HAP-1 (cell line): ENCODE measurements at regions not wholly inside any gene's neighbourhood (a gene's known extent, or its start where the extent isn't known, plus 50 kb on each side); places are given as distances from the start of the nearest gene placed in this dataset.
"Not testable (repeated sequence)": the region's sequence is repeated elsewhere in the genome, so short reads cannot be mapped to it uniquely, and the experiment has no call there.

Experiments used
- DNase-seq, 2 experiments: peaks; one replicate each; pipeline ENCODE4 v3.0.0-alpha.2; 2016 to 2020; ENCODE audit warnings: low spot score in 2 of 2
- H3K27me3 ChIP-seq: fragments of 250-450 bp; sonication (Bioruptor Pico); 2 replicates; pipeline ENCODE4 v1.5.1; 2020; ENCODE audit warnings: low read depth, mild to moderate bottlenecking, moderate library complexity
- H3K36me3 ChIP-seq: fragments of 250-450 bp; sonication (Bioruptor Pico); replicated peaks from 2 replicates; pipeline ENCODE4 v1.5.1; 2020; ENCODE audit warnings: mild to moderate bottlenecking
- H3K4me1 ChIP-seq: fragments of 250-450 bp; sonication (Bioruptor Pico); 2 replicates; pipeline ENCODE4 v1.5.1; 2020; ENCODE audit warnings: mild to moderate bottlenecking
- H3K4me3 ChIP-seq: fragments of 250-450 bp; sonication (Bioruptor Pico); 2 replicates; pipeline ENCODE4 v1.5.1; 2020; ENCODE audit warnings: mild to moderate bottlenecking, moderate library complexity
- H3K9me3 ChIP-seq: fragments of 250-450 bp; sonication (Bioruptor Pico); 2 replicates; pipeline ENCODE4 v1.5.1; 2020; ENCODE audit warnings: mild to moderate bottlenecking, moderate library complexity
- in situ Hi-C: fragments of 300-500 bp; cut with MboI; formaldehyde crosslinking; loops from 3 replicates; pipeline ENCODE4 v1.14.3; 2020; ENCODE audit warnings: low sequenced_read_pairs, inconsistent platforms, mixed read lengths

DNA sequence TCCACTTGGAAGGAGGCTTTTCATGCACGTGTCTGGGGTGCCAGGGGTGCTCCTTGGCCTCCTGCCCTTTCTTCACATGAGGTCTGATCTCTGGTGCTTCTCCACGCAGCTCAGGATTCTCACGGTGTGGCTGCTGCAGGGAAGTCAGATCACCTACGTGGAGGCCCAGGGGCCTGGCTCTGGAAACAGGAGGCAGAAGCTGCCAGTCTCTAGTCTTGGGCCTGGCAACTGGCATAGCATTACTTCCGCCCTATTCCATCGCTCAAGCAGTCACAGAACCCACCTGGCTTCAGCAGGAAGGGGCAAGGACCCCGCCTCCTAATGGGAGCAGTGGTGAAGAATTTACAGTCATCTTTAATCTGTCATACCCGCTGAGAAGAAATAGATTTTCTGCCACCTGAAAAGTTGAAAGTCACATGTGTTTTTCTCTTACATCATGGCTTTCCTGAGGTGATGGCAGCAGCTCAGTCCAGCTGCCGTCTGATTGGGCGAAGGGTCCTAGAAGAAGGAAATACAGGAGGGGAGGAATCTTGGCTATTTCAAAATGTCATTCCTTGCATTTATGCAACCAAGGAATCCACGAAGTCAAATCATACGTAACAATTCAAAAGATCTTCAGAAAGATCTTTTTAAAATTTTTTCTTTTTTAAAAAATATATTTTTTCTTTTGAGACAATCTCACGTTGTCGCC, 50.1 kb upstream of the DKK3 start:
- Histone ChIP-seq H3K36me3 (no peaks in the 10 kb centered on the region), H3K27me3 (no peaks in the 10 kb centered on the region), H3K4me3 (no peak overlapping the region), H3K4me1 (no peaks in the 10 kb centered on the region), H3K9me3 (no peaks in the 10 kb centered on the region)
- in situ Hi-C loops, result loop anchor here (25.0 kb wide), 1 partner anchor 854 kb away; no protein-coding TSS in a partner anchor
- no peak for DNase-seq

DNA sequence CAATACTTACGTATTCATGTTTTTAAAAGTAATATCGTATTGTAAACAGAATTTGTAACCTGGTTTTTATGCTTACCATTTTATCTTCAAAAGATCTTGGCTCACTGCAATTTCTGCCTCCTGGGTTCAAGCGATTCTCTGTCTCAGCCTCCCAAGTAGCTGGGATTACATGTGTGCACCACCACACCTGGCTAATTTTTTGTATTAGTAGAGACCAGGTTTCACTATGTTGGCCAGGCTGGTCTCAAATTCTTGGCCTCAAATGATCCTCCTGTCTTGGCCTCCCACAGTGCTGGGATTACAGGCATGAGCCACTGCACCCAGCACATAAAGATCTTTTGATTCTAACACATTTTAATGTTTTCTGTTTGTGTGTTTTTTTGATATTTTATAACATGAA, 50.7 kb upstream of the DKK3 start:
- not testable (repeated sequence) for H3K4me1 ChIP-seq, H3K36me3 ChIP-seq, H3K27me3 ChIP-seq, H3K4me3 ChIP-seq, H3K9me3 ChIP-seq, DNase-seq
- in situ Hi-C loops, result loop anchor here (25.0 kb wide), 1 partner anchor 853 kb away; no protein-coding TSS in a partner anchor

DNA sequence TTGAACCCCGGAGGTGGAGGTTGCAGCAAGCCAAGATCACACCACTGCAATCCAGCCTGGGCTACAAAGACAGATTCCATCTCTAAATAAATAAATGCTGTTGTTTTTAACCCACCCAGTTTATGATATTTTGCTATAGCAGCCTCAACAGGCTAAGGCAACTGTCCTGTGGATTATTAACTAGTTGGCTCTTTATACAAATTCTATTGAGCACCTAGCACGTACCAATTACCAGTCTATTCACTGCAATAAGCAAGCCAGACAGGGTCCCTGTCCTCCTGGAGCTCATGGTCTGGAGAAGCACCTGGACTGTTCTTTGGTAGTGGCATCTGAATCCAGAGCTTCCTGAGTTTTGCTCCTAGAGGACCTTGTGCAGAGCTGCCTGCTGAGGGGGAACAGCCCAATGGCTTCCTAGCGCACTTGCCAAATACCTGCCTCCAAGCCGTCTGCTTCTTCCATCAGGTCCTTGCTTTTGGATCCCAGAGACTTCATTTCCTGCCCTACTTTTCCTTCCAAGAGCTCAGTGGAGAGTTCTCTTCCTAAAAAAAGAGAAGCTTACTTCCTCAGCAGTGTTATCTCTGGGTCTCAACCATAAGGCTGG, 49.9 kb upstream of the MICAL2 start:
- H3K4me3 ChIP-seq, result no peak overlapping the region
- H3K27me3 ChIP-seq, result no peaks in the 10 kb centered on the region
- H3K9me3 ChIP-seq, result no peaks in the 10 kb centered on the region
- in situ Hi-C loops, result loop anchor here (25.0 kb wide), 1 partner anchor 852 kb away; no protein-coding TSS in a partner anchor
- no peak for DNase-seq
- H3K4me1 ChIP-seq, result no peaks in the 10 kb centered on the region
- no peaks in the 10 kb centered on the region for H3K36me3 ChIP-seq
